SKM-1 treated with dmso at 0.1 percent for 144 hours (cell line): ENCODE measurements at regions not wholly inside any gene's neighbourhood (a gene's known extent, or its start where the extent isn't known, plus 50 kb on each side); places are given as distances from the start of the nearest gene placed in this dataset.
"Not testable (repeated sequence)": the region's sequence is repeated elsewhere in the genome, so short reads cannot be mapped to it uniquely, and the experiment has no call there.

Experiments used
- DNase-seq: peaks from one replicate; lab custom pipeline; 2025; ENCODE audit not compliant: unreplicated experiment; lab: John Stamatoyannopoulos, UW

DNA sequence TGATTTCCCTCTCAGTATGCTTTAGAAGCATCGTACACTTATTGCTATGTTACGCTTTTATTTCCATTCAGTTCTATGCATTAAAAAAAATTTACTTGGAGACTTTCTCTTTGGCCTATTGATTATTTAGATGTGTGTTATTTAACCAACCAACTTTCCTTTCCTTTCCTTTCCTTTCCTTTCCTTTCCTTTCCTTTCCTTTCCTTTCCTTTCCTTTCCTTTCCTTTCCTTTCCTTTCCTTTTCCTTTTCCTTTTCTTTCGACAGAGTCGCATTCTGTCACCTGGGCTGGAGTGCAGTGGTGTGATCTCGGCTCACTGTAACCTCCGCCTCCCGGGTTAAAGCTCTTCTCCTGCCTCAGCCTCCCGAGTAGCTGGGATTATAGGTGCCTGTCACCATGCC, 502.7 kb upstream of the LARGE1 start:
- DNase-seq: not testable (repeated sequence)

DNA sequence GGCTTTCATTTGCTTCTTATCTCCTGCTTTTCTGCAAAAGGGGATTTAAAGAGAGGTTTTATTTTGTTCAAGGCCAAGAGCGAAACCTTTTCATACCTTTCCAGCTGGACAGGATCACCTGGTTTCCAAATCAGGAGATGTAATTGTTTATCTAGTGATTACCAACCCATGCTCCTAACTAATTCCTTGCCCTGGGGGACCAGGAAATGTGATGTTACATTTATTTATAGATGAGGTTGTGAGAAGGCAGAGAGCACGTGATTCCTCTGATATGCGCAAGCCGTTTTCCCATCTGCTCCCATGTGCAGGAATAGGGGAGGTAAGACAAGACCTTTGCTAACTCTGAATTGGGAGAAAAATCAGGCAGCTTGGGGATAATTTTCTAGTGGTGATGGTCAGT, 507.2 kb upstream of the LARGE1 start:
- DNase-seq: no peak

DNA sequence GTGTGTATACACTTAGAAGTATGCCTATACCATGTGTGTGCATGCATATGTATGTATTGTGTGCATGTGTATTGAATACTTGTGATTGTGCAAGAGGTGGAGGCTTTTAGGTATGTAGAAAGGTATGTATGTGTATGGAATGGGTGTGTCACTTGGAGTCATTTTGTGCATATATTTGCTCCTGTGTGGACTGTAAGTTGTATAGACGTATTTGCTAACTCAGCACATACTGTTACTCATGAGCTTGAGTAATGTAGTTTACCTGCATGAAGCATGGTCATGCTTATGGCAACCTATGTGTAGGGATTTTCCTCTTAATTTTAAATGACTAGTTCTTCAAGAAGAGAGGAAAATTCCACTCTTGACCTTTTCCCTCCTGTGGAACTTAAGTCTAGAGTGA, 507.6 kb upstream of the LARGE1 start:
- DNase-seq: no peak

DNA sequence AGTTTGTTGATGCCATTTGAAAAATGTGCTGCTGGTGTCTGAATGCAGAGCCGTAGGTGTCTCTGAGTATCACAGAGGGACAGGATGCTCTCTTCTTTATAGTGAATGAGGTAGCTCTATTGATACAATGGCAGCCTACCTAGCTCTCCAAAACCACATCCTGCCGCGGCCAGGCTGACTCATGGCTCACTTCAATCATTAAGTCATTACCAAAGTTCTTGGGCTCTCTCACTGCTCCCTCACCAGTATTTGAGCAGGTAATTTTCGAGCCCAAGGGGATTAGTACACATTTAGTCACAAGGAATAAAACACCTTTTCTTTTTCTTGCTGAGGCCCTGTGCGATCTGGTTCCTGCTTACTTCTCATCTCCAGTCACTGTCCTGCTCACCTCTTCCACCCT, 509.0 kb upstream of the LARGE1 start:
- no peak for DNase-seq

DNA sequence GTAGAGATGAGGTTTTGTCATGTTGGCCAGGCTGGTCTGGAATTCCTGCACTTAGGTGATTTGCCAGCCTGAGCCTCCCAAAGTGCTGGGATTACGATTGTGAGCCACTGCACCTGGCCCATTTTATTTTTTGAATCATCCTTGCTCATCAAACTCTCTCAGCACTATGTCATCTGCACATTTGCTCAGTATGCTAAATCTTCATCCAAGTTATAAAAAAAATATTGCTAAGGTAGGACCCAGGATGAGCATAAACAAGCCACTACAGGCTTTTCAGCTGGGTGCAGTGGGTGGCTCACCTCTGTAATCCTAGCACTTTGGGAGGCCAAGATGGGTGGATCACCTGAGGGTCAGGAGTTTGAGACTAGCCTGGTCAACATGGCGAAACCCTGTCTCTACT, 510.1 kb upstream of the LARGE1 start:
- no peak for DNase-seq

DNA sequence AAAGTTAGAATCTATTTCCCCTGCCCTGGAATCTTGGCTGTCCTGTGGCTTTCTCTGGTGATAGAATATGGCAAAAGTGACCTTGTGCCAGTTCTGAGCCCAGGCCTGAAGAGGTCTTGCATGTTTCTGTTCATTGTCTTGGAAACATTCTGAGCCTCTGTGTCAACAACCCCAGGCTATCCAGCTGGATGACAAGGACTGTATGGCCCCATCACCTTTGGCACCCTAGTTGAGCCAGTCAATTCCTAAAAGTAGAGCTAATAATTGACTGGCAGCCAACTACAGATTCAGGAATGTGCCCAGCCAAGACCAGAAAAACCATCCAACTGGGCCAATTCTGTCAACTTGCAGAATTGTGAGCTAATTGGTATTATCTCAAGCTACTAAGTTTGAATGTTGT, 514.1 kb upstream of the LARGE1 start:
- no peak for DNase-seq

DNA sequence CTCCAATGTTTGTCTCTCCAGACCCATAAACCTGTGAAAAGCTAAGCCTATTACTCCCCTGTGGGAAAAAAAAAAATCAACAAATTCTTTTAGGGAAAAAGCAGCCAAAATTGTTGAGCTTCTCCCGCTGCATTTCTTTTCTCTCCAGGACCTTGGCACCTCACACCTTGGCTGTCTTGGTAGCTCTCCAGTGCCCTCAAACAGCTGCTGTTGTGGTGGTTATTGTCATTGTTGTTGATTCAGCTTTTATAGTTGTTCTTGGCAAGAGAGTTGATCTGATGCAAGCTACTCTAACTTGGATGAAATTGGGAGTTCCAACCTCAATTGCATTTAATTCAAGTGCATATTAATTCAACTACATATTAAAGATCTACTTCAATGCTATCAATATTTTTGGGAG, 516.9 kb upstream of the LARGE1 start:
- no peak for DNase-seq

DNA sequence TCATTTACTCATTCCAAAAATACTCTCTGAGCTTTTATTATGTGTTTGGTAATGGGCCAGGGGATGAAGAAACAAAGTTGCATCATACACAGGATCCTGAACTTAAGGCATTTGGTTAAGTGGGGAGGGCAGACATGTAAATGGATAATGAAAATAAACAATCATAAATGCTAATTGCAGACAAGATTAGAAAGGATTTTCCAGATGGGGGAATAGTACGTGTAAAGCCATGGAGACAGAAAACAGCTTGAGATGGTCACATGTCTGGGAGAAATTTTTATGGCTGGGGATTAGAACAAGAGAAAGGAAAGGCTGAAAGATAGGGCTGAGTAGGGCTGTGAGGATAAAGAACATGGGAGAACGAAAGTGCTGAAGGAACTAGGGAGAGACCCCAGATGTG, 534.3 kb upstream of the LARGE1 start:
- no peak for DNase-seq

DNA sequence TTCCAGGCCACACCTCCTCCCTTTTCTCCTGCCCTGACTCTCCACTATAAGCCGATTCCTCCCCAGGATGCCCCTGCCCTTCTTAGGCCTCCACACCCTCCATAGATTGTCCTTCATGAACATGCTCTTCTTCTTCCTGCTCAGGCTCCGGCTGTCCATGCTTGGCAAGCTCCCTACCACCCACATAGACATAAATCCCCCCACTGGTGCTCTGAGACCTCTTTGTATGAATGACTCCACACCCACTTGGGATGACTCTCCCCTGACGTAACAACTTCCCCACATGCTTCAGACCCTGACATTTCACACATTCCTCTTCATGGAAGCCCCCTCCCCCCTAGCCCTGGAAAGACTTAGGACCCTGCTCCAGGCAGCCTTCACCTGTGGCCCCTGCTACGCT, 542.5 kb upstream of the LARGE1 start:
- DNase-seq: no peak

DNA sequence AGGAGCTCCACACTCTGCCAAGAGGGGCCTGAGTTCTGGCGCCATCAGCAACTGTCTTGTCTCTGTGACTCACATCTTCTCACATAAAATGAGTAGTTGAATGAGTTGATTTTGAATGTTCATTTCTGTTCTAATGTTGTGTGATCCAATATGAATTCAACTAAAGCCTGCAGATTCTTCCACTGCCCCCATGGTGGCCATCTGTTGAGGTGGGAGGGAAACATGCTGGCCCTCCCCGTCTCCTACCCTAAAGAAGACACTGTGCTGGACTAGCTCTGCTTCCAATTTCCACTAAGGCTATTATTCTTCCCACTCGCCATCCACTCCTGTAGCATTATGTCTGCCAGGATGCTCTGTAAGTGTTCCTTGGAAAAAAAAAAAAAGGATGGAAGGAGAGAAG, 555.6 kb upstream of the LARGE1 start:
- no peak for DNase-seq

DNA sequence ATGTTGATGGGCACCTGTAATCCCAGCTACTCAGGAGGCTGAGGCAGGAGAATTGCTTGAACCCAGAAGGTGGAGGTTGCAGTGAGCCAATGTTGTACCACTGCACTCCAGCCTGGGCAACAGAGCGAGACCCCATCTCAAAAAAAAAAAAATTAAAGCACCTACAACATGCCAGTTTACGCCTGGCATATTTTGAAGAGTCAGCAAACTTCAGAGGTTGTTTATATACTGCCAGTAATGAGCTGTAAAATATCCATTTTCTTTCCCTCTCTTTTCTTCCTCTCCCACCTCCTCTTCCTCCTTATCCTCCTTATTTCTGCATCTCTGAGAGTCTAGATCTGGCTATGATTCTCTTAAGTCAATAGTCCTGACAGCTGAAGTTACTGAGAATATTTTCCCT, 556.5 kb upstream of the LARGE1 start:
- no peak for DNase-seq

DNA sequence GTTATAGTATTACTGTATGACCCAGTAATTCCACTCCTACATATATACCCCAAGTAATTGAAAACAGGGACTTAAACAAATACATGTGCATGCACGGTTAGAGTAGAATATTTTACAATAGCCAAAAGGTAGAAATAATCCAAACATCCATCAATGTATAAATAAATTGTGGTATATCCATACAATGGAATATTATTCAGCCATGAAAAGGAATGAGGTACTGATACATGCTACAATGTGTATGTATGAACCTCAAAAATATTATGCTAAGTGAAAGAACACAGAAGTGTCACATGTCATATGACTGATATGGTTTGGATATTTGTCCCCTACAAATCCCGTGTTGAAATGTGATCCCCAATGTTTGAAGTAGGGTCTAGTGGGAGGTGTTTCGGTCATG, 560.8 kb upstream of the LARGE1 start:
- DNase-seq: no peak

DNA sequence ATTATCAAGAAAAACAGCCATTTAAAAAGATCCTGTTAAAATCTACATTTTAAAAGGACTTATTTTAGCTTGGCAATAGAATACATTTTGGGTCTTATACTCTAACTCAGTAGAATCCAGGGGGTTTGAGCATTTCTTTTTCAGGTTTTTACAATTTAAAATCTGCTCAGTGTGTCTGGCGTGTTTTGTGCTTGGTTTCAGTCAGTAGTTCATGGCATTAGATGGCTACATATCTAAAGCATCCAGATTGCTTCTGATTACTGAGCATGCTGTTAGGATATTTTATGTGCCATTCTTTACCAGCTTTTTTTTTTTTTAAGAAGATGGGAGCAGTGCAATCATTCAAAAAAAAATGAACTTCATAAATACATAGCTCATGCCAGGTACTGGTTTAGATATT, 566.1 kb upstream of the LARGE1 start:
- no peak for DNase-seq

DNA sequence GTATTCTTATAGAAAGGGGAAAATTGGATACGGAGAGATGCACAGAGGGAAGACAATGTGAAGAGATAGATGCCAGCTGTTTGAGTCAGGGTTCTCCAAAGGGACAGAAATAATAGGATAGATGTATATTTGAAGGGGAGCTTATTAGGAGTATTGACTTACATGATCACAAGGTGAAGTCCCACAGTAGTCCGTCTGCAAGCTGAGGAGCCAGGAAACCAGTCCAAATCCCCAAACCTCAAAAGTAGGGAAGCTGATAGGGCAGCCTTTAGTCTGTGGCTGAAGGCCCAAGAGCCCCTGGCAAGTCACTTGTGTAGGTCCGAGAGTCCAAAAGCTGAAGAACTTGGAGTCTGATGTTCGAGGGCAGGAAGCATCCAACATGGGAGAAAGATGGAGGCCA, 569.6 kb upstream of the LARGE1 start:
- no peak for DNase-seq

DNA sequence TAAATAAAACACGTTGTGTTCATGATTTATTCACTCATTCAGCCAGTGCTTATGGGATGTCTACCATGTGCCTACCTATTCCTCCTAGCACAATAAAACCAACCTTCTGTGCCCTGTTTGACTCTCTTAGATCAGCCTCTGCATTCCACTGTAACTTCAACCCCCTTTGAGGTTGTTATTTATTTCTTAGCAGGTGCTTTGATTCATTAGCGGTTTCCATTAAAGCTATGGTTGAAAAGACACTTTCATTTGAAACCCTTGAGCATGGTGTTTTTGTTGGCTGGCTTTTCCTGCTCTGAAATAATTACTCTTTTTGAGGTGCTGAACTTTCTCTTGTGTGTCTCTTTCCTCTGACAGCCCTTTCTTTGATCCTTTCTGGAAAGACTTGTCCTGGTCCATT, 570.6 kb upstream of the LARGE1 start:
- DNase-seq: no peak

DNA sequence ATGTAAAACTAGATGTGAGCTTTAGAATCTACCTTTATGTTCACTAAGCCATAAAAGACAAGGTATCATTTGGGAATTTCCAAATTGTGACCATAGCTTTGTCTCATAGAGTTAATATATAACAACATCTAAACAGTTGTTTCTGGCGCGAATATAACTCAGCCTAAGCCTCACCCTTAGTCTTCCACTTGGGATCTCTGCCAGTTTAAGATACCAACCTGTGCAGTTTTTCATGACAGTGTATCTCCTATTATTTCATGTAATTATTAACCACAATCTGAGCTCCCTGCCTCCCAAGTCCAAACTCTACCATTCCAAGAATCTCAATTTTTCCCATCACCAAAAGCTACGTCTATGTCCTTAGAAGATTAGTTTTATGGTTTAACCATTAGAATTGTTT, 572.5 kb upstream of the ISX start:
- DNase-seq: no peak

DNA sequence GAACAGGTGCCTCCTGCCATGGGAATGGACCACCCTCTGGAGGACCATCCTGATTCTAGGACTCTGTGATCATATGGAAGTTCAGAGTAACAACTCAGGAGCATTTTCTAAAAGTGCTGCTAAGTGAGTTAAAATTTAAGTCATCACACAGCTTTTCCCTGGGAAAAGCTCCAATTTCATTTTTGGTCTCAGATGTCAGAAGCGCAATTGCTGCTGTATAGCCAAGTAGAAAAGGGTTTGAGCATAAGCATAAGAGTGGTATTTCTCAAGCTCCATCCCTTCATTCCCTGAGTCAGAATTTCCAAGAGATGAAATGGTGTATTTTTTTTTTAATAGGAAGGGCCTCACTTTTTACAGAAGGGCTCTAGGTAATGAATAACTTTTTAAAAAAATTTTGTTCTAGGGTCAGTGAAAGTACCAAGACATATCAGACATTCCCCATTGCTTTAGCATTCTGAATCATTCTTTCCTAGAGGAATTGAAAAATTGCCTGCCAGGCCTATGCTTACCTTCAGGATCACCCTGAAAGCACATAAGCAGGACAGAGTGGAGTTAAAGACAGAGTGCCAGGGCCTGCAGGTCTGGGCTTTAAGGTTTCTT, 564.5 kb upstream of the ISX start:
- no peak for DNase-seq

DNA sequence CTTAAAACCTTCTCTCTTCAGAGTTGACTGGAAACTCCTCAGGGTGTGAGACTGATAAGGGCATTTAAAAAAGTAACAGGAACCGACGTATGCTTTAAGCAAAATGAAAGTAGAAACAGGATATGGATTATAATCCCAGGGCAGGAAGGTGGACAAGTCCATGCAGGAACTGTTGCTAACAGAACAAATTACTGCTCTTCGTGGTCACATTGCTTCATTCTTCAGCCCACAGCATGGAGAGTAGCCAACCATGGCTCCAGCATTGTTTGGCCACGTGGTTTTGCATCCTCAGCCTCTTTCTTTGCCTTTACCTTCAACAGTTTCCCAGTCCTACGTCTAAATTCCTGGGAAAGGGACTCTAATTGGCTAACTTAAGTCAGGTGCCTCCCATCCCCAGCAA, 563.1 kb upstream of the ISX start:
- DNase-seq: no peak

DNA sequence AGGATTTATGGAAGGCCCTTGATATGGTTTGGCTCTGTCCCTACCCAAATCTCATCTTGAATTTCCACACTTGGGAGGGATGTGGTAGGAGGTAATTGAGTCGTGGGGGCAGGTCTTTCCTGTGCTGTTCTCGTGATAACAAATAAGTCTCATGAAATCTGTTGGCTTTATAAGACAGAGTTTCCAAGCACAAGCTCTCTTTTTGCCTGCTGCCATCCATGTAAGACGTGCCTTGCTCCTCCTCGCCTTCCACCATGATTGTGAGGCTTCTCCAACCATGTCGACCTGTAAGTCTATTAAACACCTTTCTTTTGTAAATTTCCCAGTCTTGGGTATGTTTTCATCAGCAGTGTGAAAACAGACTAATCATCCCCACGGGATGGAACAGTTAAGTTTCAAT, 557.2 kb upstream of the ISX start:
- DNase-seq: no peak

DNA sequence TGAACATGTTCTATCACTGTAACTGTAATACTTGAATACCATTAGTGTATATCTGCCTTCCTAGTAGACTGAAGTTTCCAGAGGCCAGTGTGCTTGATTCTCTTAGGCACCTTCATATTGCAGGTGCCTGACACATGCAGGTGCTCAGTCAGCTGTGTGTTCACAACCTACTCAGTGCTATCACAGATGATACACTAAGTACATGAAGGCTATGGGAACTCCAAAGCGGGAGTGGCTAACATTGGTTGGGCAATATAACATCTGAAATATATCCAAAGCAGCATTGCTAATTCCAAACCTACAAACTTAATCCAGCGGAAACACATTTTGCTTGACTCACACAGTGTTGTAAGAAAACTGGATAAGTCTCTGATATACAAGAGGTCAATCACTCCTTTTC, 539.3 kb upstream of the ISX start:
- DNase-seq: no peak

DNA sequence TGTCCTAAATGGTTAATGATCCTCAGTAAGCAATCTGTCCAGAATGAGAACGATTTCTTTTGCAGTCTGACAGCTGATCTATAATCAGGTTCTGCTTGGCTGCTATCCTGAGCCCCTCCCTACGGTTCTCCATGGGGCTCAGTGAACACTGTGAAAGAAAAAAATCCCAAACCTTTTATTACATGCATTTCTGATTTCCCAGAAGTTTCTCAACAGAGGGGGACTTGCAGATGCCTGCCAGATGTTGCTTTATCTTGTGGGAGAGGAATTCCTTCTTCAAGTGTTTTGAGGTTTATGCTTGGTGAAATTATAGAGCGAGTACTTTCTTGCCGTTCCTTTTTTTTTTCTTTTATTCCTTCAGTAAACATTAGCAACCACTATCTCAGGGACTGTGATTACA, 531.9 kb upstream of the ISX start:
- DNase-seq: no peak

DNA sequence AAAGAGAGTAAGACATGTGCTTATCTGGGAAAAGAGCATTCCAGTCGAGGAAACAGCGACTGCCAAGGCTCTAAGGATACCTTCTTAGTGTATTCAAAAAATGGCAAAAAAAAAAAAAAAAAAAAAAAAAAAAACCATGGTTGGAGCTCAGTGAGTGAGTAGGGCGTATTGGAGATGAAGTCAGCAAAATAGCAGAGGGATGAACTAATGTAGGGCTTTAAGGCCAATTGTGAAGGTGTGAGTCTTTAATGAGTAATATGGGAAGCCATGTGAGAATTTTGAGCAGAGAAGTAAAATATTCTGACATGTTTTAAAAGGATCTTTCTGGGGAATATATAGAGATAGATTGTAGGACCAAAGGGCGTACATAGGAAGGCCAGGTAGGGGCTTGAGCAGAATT, 498.6 kb upstream of the ISX start:
- DNase-seq: no peak

DNA sequence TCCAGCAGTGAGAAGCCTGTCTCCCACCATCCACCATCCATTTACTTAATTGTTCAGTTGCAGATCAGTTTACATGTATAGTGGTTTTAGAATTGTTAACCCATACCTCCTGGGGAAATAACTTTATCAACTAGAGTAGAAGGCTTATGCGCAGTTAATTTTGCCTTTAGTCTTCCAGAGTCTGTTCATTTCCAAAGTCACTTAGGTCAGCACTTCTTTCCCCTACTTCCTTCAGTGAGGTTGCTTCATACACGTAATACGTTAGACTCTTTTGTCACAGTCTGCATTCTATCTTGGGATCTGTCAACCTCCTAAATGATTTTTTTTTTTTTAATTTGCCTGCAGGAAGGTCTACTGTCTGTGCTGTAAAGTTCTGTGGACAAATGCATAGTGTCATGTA, 495.6 kb upstream of the ISX start:
- DNase-seq: no peak

DNA sequence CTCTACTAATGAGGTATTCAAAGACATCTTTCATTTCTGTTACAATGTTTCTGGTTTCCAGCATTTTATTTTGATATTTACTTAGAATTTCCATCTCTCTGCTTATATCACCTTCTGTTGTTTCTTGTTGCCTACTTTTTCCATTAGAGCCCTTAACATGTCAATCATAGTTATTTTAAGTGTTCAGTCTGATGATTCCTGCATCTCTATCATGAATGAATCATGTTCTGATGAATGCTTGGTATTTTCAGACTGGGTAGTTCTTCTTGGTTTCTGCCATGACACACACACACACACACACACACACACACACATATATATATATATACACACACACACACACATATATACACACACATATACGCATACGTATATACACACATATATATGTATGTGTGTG, 486.4 kb upstream of the ISX start:
- no peak for DNase-seq
